A549 (cell line): ENCODE measurements at regions not wholly inside any gene's neighbourhood (a gene's known extent, or its start where the extent isn't known, plus 50 kb on each side); places are given as distances from the start of the nearest gene placed in this dataset.

Source experiments
- ATAC-seq, 2 experiments: fragments of 200-7000 bp in 1 of 2; fragments of >200 bp in 1 of 2; cut with Nextera tagmentation in 1 of 2; cut with Tn5 transposase in 1 of 2; 3 replicates each; pipeline versions ENCODE4 v1.8.0 to v1.9.1; 2018 to 2020; ENCODE audit warnings: mild to moderate bottlenecking in 1 of 2, moderate library complexity in 1 of 2
- CTCF ChIA-PET: fragments of 300-600 bp; sonication (Branson Sonifier 250); formaldehyde crosslinking; extraction: SDS; loops from one replicate; lab custom pipeline; 2021; ENCODE audit warnings: antibody characterized with exemption, inconsistent platforms; lab: Yijun Ruan, JAX
- POLR2A ChIA-PET: fragments of 350-600 bp; formaldehyde crosslinking; extraction: SDS; loops from one replicate; lab custom pipeline; 2021; ENCODE audit warnings: antibody characterized with exemption, inconsistent platforms; lab: Yijun Ruan, JAX
- DNase-seq, 2 experiments: peaks; one replicate each; pipeline versions ENCODE4 v3.0.0 to v3.0.0-alpha.2; 2011 to 2016; ENCODE audit warnings: low read depth in 1 of 2, low spot score in 1 of 2
- FAIRE-seq: peaks from 2 replicates; lab custom pipeline; 2011; peaks lifted over from hg19 to GRCh38; lab: Jason Lieb, UNC
- H3K27ac ChIP-seq, 2 experiments: fragments of >200 bp; sonication (Bioruptor Twin); formaldehyde crosslinking; 3 replicates each; pipeline ENCODE4 v1.5.1; 2016 to 2017
- H3K4me1 ChIP-seq: fragments of >200 bp; sonication (Bioruptor Twin); formaldehyde crosslinking; 3 replicates; pipeline ENCODE4 v1.6.1; 2016
- H3K4me2 ChIP-seq: fragments of >200 bp; sonication (Bioruptor Twin); formaldehyde crosslinking; 3 replicates; pipeline ENCODE4 v1.6.1; 2016
- H3K4me3 ChIP-seq: fragments of >200 bp; sonication (Bioruptor Twin); formaldehyde crosslinking; 3 replicates; pipeline ENCODE4 v1.5.1; 2016
- H3K9me3 ChIP-seq: fragments of >200 bp; sonication (Bioruptor Twin); formaldehyde crosslinking; 3 replicates; pipeline ENCODE4 v1.6.1; 2016
- ATOH8 ChIP-seq: fragments of 250-450 bp; sonication (Bioruptor Pico); IDR thresholded peaks from 2 replicates; pipeline ENCODE4 v1.5.0; 2020; ENCODE audit warnings: low read depth, mild to moderate bottlenecking, moderate library complexity
- CBX2 ChIP-seq: fragments of 200-600 bp; sonication (generic); IDR thresholded peaks from 2 replicates; pipeline ENCODE4 v1.6.1; 2016; ENCODE audit warnings: low read depth, mild to moderate bottlenecking, borderline replicate concordance
- CEBPB ChIP-seq, 2 experiments: fragments of >200 bp in 1 of 2; sonication (Bioruptor Twin) in 1 of 2; formaldehyde crosslinking in 1 of 2; IDR thresholded peaks; 2 replicates each; pipeline ENCODE4 v1.6.1; 2012 to 2016
- CHD2 ChIP-seq: fragments of 150-350 bp; IDR thresholded peaks from 2 replicates; pipeline ENCODE4 v1.6.1; 2014; ENCODE audit warnings: low read length; ENCODE audit not compliant: partially characterized antibody
- E2F6 ChIP-seq: IDR thresholded peaks from 2 replicates; pipeline ENCODE4 v1.6.1; 2012; ENCODE audit warnings: low read depth, borderline replicate concordance
- EHF ChIP-seq: fragments of 250-450 bp; sonication (Bioruptor Pico); IDR thresholded peaks from 2 replicates; pipeline ENCODE4 v1.5.0; 2020; ENCODE audit warnings: mild to moderate bottlenecking
- EHMT2 ChIP-seq: fragments of 200-600 bp; sonication (generic); IDR thresholded peaks from 2 replicates; pipeline ENCODE4 v1.6.1; 2016; ENCODE audit warnings: antibody characterized with exemption, low read depth, mild to moderate bottlenecking, moderate library complexity
- ELK1 ChIP-seq: fragments of 150-350 bp; IDR thresholded peaks from 2 replicates; pipeline ENCODE4 v1.6.1; 2014; ENCODE audit warnings: low read depth, mild to moderate bottlenecking, low read length
- EP300 ChIP-seq, 2 experiments: fragments of >200 bp; sonication (Bioruptor Twin); formaldehyde crosslinking; IDR thresholded peaks; 2 replicates in 1 of 2; 3 replicates in 1 of 2; pipeline ENCODE4 v1.6.1; 2016 to 2017
- FOXS1 ChIP-seq: fragments of 250-450 bp; sonication (Bioruptor Pico); IDR thresholded peaks from 2 replicates; pipeline ENCODE4 v1.5.0; 2020; ENCODE audit warnings: mild to moderate bottlenecking, moderate library complexity
- HEYL ChIP-seq: fragments of 250-450 bp; sonication (Bioruptor Pico); IDR thresholded peaks from 2 replicates; pipeline ENCODE4 v1.8.0; 2021; ENCODE audit warnings: mild to moderate bottlenecking, moderate library complexity
- JUN ChIP-seq, 2 experiments: fragments of >200 bp; sonication (Bioruptor Twin); formaldehyde crosslinking; IDR thresholded peaks; 2 replicates in 1 of 2; 3 replicates in 1 of 2; pipeline ENCODE4 v1.6.1; 2016 to 2017
- KDM1A ChIP-seq: fragments of 200-600 bp; sonication (generic); IDR thresholded peaks from 2 replicates; pipeline ENCODE4 v1.6.1; 2016; ENCODE audit warnings: low read depth, mild to moderate bottlenecking
- KDM5A ChIP-seq: fragments of 200-600 bp; sonication (generic); IDR thresholded peaks from 2 replicates; pipeline ENCODE4 v1.6.1; 2016; ENCODE audit warnings: antibody characterized with exemption, mild to moderate bottlenecking
- MAX ChIP-seq: IDR thresholded peaks from 2 replicates; pipeline ENCODE4 v1.6.1; 2012
- NPAS2 ChIP-seq: fragments of 250-450 bp; sonication (Bioruptor Pico); IDR thresholded peaks from 2 replicates; pipeline ENCODE4 v1.8.0; 2022; ENCODE audit warnings: mild to moderate bottlenecking, moderate library complexity, borderline replicate concordance
- PBX3 ChIP-seq: IDR thresholded peaks from 2 replicates; pipeline ENCODE4 v1.6.1; 2012
- SMC3 ChIP-seq: fragments of >200 bp; sonication (Bioruptor Twin); formaldehyde crosslinking; IDR thresholded peaks from 3 replicates; pipeline ENCODE4 v1.6.1; 2018; ENCODE audit warnings: inconsistent platforms
- SREBF2 ChIP-seq: fragments of 450-650 bp; IDR thresholded peaks from 2 replicates; pipeline ENCODE4 v1.6.1; 2014; ENCODE audit warnings: mild to moderate bottlenecking, moderate library complexity
- USF2 ChIP-seq: fragments of 450-650 bp; IDR thresholded peaks from 2 replicates; pipeline ENCODE4 v1.6.1; 2014; ENCODE audit warnings: antibody characterized with exemption
- WGBS: methylation state at CpG from one replicate; pipeline ENCODE4 v1.1.6; 2017; ENCODE audit errors: missing lambda C conversion rate; 5-methylcytosine and 5-hydroxymethylcytosine counted together

GRCh38 chr4:20106921-20107320, 144.8 kb upstream of the SLIT2 start:
- ChIA-PET CTCF (no interaction called here), POLR2A (no interaction called here)
- TF ChIP-seq KDM5A (no peak), MAX (no peak), NPAS2 (no peak), E2F6 (no peak), KDM1A (no peak), CEBPB (IDR thresholded peaks at IDR 0.05) (no peak), USF2 (no peak), FOXS1 (CRISPR knock-in tag) (no peak)
- H3K4me1 ChIP-seq: no peaks in the 10 kb centered on the region
- no peak for DNase-seq
- FAIRE-seq: no peak
- no peak for ATAC-seq
- H3K27ac ChIP-seq: no peak overlapping the region
- no peak overlapping the region for H3K4me3 ChIP-seq
- H3K4me2 ChIP-seq: no peak overlapping the region
- H3K9me3 ChIP-seq: no peaks in the 10 kb centered on the region
- WGBS: 32% methylated on average over 2 of the region's 2 CpGs

GRCh38 chr4:20101831-20102230, 149.9 kb upstream of the SLIT2 start:
- POLR2A ChIA-PET: no interaction called here
- 19% methylated on average over 4 of the region's 4 CpGs for WGBS
- H3K27ac ChIP-seq: no peak overlapping the region
- no peak overlapping the region for H3K4me2 ChIP-seq
- TF ChIP-seq EHMT2 (no peak), SREBF2 (no peak), CBX2 (no peak), EHF (no peak), EP300 (IDR thresholded peaks at IDR 0.05) (no peak), JUN (IDR thresholded peaks at IDR 0.05) (no peak), E2F6 (no peak), SMC3 (no peak), ATOH8 (CRISPR knock-in tag) (no peak), KDM5A (no peak), HEYL (CRISPR knock-in tag) (no peak), CHD2 (no peak), FOXS1 (CRISPR knock-in tag) (no peak), USF2 (no peak), PBX3 (no peak), ELK1 (no peak)
- TF ChIP-seq, all 56 proteins: peak for 0
- Histone ChIP-seq H3K4me3 (no peak overlapping the region), H3K4me1 (no peaks in the 10 kb centered on the region), H3K9me3 (no peaks in the 10 kb centered on the region)
- no peak for ATAC-seq
- CTCF ChIA-PET: interaction anchor here (0.6 kb wide), 1 partner anchor 31 kb away, joined by 3 read pairs; no protein-coding TSS in a partner anchor
- no peak for FAIRE-seq
- DNase-seq: no peak
